SK-N-DZ (cell line): ENCODE measurements at regions not wholly inside any gene's neighbourhood (a gene's known extent, or its start where the extent isn't known, plus 50 kb on each side); places are given as distances from the start of the nearest gene placed in this dataset.
"Not testable (repeated sequence)": the region's sequence is repeated elsewhere in the genome, so short reads cannot be mapped to it uniquely, and the experiment has no call there.

ENCODE experiments used
- DNase-seq: peaks from one replicate; pipeline ENCODE4 v3.0.0-alpha.2; 2015; ENCODE audit warnings: low spot score

GRCh38 chr1:69076631-69077030, 491.1 kb upstream of the LRRC7 start:
- DNase-seq, result no peak

DNA sequence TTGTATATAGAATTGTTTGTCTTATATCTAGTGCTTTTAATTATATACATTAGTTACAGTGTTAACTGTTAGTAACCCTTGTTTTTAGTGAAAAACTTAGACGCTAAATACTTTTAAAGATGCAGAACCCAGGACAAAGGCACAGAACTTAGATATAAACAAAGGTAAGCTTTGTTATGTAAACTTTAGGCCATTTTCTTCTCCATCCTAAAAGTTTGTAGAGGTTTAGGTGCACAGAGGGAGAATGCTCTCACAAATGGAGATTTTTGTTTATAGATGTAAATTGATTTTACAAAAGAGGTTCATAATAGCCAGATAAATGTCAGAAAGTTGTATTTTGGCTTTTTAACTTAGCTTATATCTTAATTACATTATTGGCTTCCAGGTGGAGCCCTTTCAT, 490.5 kb upstream of the LRRC7 start:
- DNase-seq, result no peak

DNA sequence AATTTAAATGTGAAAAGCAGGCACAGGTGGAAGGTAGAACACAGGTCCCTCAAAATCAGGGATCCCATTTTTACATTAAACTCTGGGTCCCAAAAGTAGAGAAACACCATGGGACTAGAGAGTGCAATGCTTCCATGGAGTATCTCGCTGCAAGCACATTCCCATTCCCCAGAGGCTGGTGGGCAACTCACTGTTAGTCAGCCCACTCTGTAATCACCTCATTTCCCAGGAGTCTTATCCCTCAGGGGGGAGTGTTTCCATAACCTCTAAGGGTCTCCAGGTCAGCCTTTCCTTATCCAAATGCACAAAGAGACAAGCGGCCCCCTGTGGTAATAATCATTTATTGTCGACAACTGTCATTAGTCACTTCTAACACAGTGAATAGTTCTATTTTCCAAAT, 490.1 kb upstream of the LRRC7 start:
- DNase-seq, result no peak

- no peak for DNase-seq
Measured at GRCh38 chr1:69081668-69082067, 486.1 kb upstream of the LRRC7 start.

DNA sequence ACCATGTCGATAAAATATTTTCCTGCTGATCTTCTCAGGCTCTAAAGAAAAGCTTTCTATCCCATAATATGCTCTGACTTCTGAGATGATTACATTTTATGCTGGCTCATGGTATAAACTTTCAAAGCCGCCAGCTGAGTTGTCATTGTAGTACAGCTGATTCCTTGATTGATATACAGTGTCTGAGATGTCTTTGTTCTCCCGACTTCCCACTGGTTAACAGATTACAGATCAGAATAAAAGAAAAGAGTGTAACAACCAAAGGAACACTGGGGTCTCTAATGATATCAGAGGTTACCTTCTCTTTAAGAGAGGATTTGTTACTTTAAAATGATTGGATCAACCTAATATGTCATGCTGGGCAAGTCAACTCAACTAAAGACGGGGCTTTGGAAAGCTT, 485.4 kb upstream of the LRRC7 start:
- no peak for DNase-seq

- DNase-seq, result peak; percentile 53
Measured at GRCh38 chr1:69086148-69086547, 481.6 kb upstream of the LRRC7 start.

- no peak for DNase-seq
Measured at GRCh38 chr1:69088571-69088970, 479.2 kb upstream of the LRRC7 start.

GRCh38 chr1:69090170-69090569, 477.6 kb upstream of the LRRC7 start:
- no peak for DNase-seq

DNA sequence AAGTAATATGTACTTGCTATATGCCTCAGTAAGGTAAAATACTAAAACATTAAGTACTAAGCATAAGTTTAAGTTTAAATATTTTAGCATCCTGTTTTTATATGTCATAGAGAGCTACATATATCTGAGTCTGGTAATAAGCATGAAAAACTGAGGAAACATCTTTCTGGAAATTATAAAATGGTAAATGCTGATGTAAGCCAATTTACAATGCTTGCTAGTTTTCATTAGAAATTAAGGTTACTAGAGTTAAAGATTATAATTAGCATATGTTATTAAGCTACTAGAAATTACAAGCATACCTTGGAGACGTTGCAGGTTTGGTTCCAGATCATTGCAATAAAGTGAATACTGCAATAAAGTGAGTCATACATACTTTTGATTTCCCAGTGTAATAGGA, 477.0 kb upstream of the LRRC7 start:
- DNase-seq, result no peak

DNA sequence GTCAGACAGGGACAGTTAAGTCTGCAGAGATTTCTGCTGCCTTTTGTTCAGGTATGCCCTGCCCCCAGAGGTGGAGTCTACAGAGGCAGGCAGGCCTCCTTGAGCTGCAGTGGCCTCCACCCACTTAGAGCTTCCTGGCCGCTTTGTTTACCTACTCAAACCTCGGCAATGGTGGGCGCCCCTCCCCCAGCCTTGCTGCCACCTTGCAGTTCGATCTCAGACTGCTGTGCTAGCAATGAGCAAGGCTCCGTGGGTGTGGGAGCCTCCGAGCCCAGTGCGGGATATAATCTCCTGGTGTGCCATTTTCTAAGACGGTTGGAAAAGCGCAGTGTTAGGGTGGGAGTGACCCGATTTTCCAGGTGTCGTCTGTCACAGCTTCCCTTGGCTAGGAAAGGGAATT, 465.7 kb upstream of the LRRC7 start:
- DNase-seq, result not testable (repeated sequence)

- no peak for DNase-seq
Measured at GRCh38 chr1:69103213-69103612, 464.5 kb upstream of the LRRC7 start.

- DNase-seq, result no peak
Measured at GRCh38 chr1:69103705-69104385, 463.9 kb upstream of the LRRC7 start.

- DNase-seq, result no peak
Measured at GRCh38 chr1:69104894-69105293, 462.8 kb upstream of the LRRC7 start.

DNA sequence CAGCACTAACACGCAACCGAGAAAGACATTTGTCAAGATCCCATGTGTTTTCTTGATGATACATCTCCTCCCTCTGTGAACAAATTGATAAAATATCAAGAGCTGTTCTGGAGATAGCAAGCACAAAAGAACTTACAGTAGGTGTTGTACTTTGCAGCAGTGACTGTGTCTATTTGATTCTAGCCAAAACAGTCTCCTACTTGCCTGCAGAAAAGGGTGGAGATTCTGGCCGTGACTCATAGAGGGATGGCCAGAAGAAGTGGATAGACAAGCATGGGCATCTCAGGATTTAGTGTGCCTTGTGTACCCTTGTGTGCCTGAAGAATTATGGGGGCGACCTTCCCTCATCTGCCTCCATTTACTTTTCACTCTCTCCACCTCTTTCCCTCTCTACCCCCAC, 458.4 kb upstream of the LRRC7 start:
- no peak for DNase-seq

GRCh38 chr1:69110851-69111250, 456.9 kb upstream of the LRRC7 start:
- DNase-seq, result no peak

DNA sequence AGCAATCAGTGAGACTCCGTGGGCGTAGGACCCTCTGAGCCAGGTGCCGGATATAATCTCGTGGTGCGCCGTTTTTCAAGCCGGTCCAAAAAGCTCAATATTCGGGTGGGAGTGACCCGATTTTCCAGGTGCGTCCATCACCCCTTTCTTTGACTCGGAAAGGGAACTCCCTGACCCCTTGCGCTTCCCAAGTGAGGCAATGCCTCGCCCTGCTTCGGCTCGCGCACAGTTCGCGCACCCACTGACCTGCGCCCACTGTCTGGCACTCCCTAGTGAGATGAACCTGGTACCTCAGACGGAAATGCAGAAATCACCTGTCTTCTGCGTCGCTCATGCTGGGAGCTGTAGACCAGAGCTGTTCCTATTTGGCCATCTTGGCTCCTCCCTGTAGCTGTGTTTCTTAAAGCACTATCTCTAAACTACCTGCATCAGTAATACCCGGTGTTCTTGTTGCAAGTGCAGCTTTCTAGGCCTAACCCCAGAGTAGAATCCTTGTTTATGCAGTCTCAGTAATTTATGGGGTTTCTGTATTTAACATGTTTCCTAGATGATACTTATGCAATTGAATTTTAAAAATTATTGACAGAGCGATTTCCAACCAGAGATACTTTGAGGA, 447.5 kb upstream of the LRRC7 start:
- not testable (repeated sequence) for DNase-seq

- DNase-seq, result no peak
Measured at GRCh38 chr1:69120817-69121216, 446.9 kb upstream of the LRRC7 start.

- DNase-seq, result no peak
Measured at GRCh38 chr1:69121723-69122122, 446.0 kb upstream of the LRRC7 start.

GRCh38 chr1:69122373-69122772, 445.3 kb upstream of the LRRC7 start:
- no peak for DNase-seq

DNA sequence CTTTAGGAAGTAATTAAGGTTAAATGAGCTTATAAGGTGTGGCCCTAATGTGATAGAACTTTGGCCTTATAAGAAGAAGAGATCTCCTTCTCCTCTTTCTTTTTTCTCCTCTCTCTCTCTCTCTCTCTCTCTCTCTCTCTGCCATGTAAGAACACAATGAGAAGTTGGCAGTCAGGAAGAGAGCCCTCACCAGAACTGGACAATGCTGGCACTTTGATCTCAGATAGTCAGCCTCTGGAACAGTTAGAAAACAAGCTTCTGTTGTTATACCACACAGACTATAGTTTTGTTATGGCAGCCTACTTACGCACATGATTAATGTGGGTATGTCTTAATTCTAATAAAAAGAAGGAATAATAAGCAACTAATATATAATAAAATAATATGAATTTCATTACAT, 444.2 kb upstream of the LRRC7 start:
- no peak for DNase-seq

- no peak for DNase-seq
Measured at GRCh38 chr1:69126796-69127195, 440.9 kb upstream of the LRRC7 start.

DNA sequence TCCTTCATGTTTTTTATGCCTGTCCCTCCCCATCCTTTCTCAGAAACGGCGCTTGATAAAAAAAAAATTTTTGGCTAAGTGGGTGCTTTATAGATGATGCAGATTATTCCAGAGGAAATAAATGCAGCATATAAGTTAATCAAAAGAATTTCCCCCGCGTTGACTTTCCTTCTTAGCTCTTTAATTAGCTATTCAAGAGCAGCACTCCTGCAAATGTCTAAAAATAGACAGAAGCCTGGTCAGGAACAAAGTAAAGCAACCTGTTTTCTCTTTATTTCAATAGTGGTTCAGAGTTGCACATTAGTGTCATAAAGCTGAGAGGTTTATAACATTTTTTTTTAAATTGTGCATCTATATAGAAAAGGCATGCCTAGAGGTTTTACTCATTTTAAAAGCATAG, 439.5 kb upstream of the LRRC7 start:
- DNase-seq, result no peak

DNA sequence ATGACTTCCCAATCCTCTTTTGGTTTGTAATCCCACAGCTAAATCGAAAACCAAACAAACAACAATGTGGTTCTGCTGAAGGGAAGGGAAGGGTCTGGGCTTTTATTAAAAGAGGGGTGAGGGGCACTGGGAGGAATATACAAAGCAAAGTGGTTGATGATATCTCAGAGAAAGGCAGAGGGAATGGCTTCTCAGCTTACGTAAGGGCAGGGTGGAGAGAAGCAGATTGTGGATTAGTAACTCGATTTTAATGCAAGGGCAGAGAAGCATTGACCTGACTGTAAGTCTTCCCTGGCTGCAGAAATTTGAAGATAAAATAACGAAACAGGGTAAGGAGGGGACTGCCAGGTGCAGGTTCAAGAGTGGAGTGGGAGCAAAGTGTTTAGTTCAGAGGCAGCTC, 438.2 kb upstream of the LRRC7 start:
- DNase-seq, result peak; percentile 46

GRCh38 chr1:69138172-69138571, 429.6 kb upstream of the LRRC7 start:
- no peak for DNase-seq
